ENCODE measurements at regions not wholly inside any gene's neighbourhood (a gene's known extent, or its start where the extent isn't known, plus 50 kb on each side); places are given as distances from the start of the nearest gene placed in this dataset.

GRCh38 chr10:23723796-23724195 is 284.9 kb downstream of the OTUD1 start:
- TF ChIP-seq CTCF (conservative IDR thresholded peaks at IDR 0.05; ENCODE audit: low read depth, low read length) (no peak), EZH2phosphoT487 (IDR thresholded peaks at IDR 0.05; ENCODE audit: borderline replicate concordance, low read length) (no peak), EZH2 (IDR thresholded peaks at IDR 0.05; ENCODE audit: low read length, unreplicated experiment) (no peak)
